NCI-H510A treated with DMSO at 0.1 percent for 48 hours (cell line): ENCODE measurements at regions not wholly inside any gene's neighbourhood (a gene's known extent, or its start where the extent isn't known, plus 50 kb on each side); places are given as distances from the start of the nearest gene placed in this dataset.

ENCODE experiments used
- DNase-seq: peaks from one replicate; lab custom pipeline; 2025; lab: John Stamatoyannopoulos, UW

GRCh38 chr16:79754081-79754480 lies 153.5 kb upstream of the MAF start:
- no peak for DNase-seq

- no peak for DNase-seq
Observed at GRCh38 chr16:79753286-79753685, 152.7 kb upstream of the MAF start.

- no peak for DNase-seq
Observed at GRCh38 chr16:79752396-79752795, 151.9 kb upstream of the MAF start.

- DNase-seq: no peak
Observed at GRCh38 chr16:79751471-79752184, 151.1 kb upstream of the MAF start.

- DNase-seq: no peak
Observed at GRCh38 chr16:79750311-79750710, 149.8 kb upstream of the MAF start.

- no peak for DNase-seq
Observed at GRCh38 chr16:79748629-79749028, 148.1 kb upstream of the MAF start.

- no peak for DNase-seq
Observed at GRCh38 chr16:79747688-79748087, 147.2 kb upstream of the MAF start.

GRCh38 chr16:79740252-79740651 lies 139.7 kb upstream of the MAF start:
- no peak for DNase-seq

GRCh38 chr16:79735271-79735670 lies 134.7 kb upstream of the MAF start:
- no peak for DNase-seq

- DNase-seq: no peak
Observed at GRCh38 chr16:79734721-79735120, 134.2 kb upstream of the MAF start.

GRCh38 chr16:79728923-79729240 lies 128.3 kb upstream of the MAF start:
- no peak for DNase-seq

GRCh38 chr16:79728048-79728922 lies 127.7 kb upstream of the MAF start:
- DNase-seq: no peak

- DNase-seq: no peak
Observed at GRCh38 chr16:79726902-79727301, 126.4 kb upstream of the MAF start.

- DNase-seq: no peak
Observed at GRCh38 chr16:79725051-79725450, 124.5 kb upstream of the MAF start.

- DNase-seq: no peak
Observed at GRCh38 chr16:79723583-79724168, 123.1 kb upstream of the MAF start.

GRCh38 chr16:79721270-79721669 lies 120.7 kb upstream of the MAF start:
- DNase-seq: no peak

- DNase-seq: no peak
Observed at GRCh38 chr16:79717333-79718137, 117.0 kb upstream of the MAF start.

GRCh38 chr16:79716645-79717332 lies 116.3 kb upstream of the MAF start:
- no peak for DNase-seq

GRCh38 chr16:79715061-79715460 lies 114.5 kb upstream of the MAF start:
- DNase-seq: no peak

GRCh38 chr16:79714440-79714839 lies 113.9 kb upstream of the MAF start:
- no peak for DNase-seq

GRCh38 chr16:79713609-79714309 lies 113.2 kb upstream of the MAF start:
- DNase-seq: no peak
